Osteoblast (primary cell): ENCODE measurements at regions not wholly inside any gene's neighbourhood (a gene's known extent, or its start where the extent isn't known, plus 50 kb on each side); places are given as distances from the start of the nearest gene placed in this dataset.
"Not testable (repeated sequence)": the region's sequence is repeated elsewhere in the genome, so short reads cannot be mapped to it uniquely, and the experiment has no call there.

Experiments
- DNase-seq: peaks from one replicate; pipeline ENCODE4 v3.0.0; 2011; ENCODE audit warnings: low spot score, mixed read lengths; ENCODE audit not compliant: insufficient read length; ENCODE audit errors: missing footprints
- H2AFZ ChIP-seq: 2 replicates; pipeline ENCODE4 v1.6.0; 2011; ENCODE audit warnings: mild to moderate bottlenecking, low read length
- H3K27ac ChIP-seq: 2 replicates; pipeline ENCODE4 v1.5.1; 2011; ENCODE audit warnings: mild to moderate bottlenecking, low read depth, low read length, moderate library complexity
- H3K27me3 ChIP-seq: 2 replicates; pipeline ENCODE4 v1.6.0; 2012; ENCODE audit warnings: mild to moderate bottlenecking, control low read depth, inconsistent platforms, low read length, moderate library complexity; ENCODE audit not compliant: insufficient read depth
- H3K36me3 ChIP-seq: 2 replicates; pipeline ENCODE4 v1.5.1; 2011; ENCODE audit warnings: mild to moderate bottlenecking, low read length, control low read depth, moderate library complexity; ENCODE audit not compliant: insufficient read depth
- H3K4me1 ChIP-seq: 2 replicates; pipeline ENCODE4 v1.5.1; 2011; ENCODE audit warnings: mild to moderate bottlenecking, low read length, control low read depth, moderate library complexity; ENCODE audit not compliant: insufficient read depth
- H3K4me2 ChIP-seq: 2 replicates; pipeline ENCODE4 v1.6.0; 2011; ENCODE audit warnings: mild to moderate bottlenecking, low read length; ENCODE audit not compliant: insufficient read depth
- H3K4me3 ChIP-seq: fragments of 200-600 bp; sonication (generic); 3 replicates; pipeline ENCODE4 v1.5.1; 2012; ENCODE audit warnings: mild to moderate bottlenecking, low read length, inconsistent platforms; ENCODE audit not compliant: insufficient read depth
- H3K79me2 ChIP-seq: 2 replicates; pipeline ENCODE4 v1.6.0; 2012; ENCODE audit warnings: mild to moderate bottlenecking, low read length, control low read depth, inconsistent platforms; ENCODE audit not compliant: insufficient read depth
- H3K9me3 ChIP-seq: 2 replicates; pipeline ENCODE4 v1.5.1; 2011; ENCODE audit warnings: low read depth, low read length, control low read depth
- H4K20me1 ChIP-seq: 2 replicates; pipeline ENCODE4 v1.6.0; 2012; ENCODE audit warnings: mild to moderate bottlenecking, low read length, control low read depth; ENCODE audit not compliant: insufficient read depth
- CTCF ChIP-seq: IDR thresholded peaks from 2 replicates; pipeline ENCODE4 v1.5.1; 2011; ENCODE audit warnings: mild to moderate bottlenecking, low read depth, low read length, moderate library complexity; ENCODE audit errors: extremely low read depth

- TF ChIP-seq CTCF: no peak
- no peak overlapping the region for H2AFZ ChIP-seq
- H3K27ac ChIP-seq: no peak overlapping the region
- H3K27me3 ChIP-seq: no peaks in the 10 kb centered on the region
- no peaks in the 10 kb centered on the region for H3K79me2 ChIP-seq
- H3K4me1 ChIP-seq: no peaks in the 10 kb centered on the region
- H3K9me3 ChIP-seq: no peaks in the 10 kb centered on the region
- H4K20me1 ChIP-seq: no peaks in the 10 kb centered on the region
- H3K4me3 ChIP-seq: no peak overlapping the region
- no peak for DNase-seq
- no peaks in the 10 kb centered on the region for H3K36me3 ChIP-seq
- H3K4me2 ChIP-seq: no peak overlapping the region
Observed at GRCh38 chr7:114812570-114812969, 109.3 kb upstream of the MDFIC start.

- Histone ChIP-seq H3K4me3 (no peak overlapping the region), H3K36me3 (no peaks in the 10 kb centered on the region), H3K79me2 (no peaks in the 10 kb centered on the region), H3K4me2 (no peak overlapping the region), H3K4me1 (peaks cover 5% of the 10 kb centered on the region), H3K9me3 (no peaks in the 10 kb centered on the region), H4K20me1 (no peaks in the 10 kb centered on the region), H3K27me3 (no peaks in the 10 kb centered on the region), H3K27ac (no peak overlapping the region), H2AFZ (no peak overlapping the region)
- DNase-seq: no peak
- no peak for TF ChIP-seq CTCF
Observed at GRCh38 chr7:114813624-114814023, 108.3 kb upstream of the MDFIC start.

- not testable (repeated sequence) for H3K4me2 ChIP-seq, H3K36me3 ChIP-seq, H3K27me3 ChIP-seq, H4K20me1 ChIP-seq, DNase-seq, H3K9me3 ChIP-seq, H3K27ac ChIP-seq, H2AFZ ChIP-seq, H3K79me2 ChIP-seq, H3K4me3 ChIP-seq
- H3K4me1 ChIP-seq: peaks cover 25% of the 10 kb centered on the region
Observed at GRCh38 chr7:114817036-114817435, 104.9 kb upstream of the MDFIC start.

GRCh38 chr7:114818501-114818900 lies 103.4 kb upstream of the MDFIC start:
- H2AFZ ChIP-seq: no peak overlapping the region
- no peaks in the 10 kb centered on the region for H3K9me3 ChIP-seq
- no peaks in the 10 kb centered on the region for H3K27me3 ChIP-seq
- peak; percentile 38 for DNase-seq
- no peak for TF ChIP-seq CTCF
- H3K4me2 ChIP-seq: peak overlapping the region; percentile 37
- no peaks in the 10 kb centered on the region for H3K36me3 ChIP-seq
- no peak overlapping the region for H3K27ac ChIP-seq
- no peaks in the 10 kb centered on the region for H4K20me1 ChIP-seq
- H3K4me1 ChIP-seq: peaks cover 25% of the 10 kb centered on the region
- H3K4me3 ChIP-seq: no peak overlapping the region
- no peaks in the 10 kb centered on the region for H3K79me2 ChIP-seq
